NCI-H2171 (cell line): ENCODE measurements at regions not wholly inside any gene's neighbourhood (a gene's known extent, or its start where the extent isn't known, plus 50 kb on each side); places are given as distances from the start of the nearest gene placed in this dataset.

Source experiments
- DNase-seq: peaks from one replicate; lab custom pipeline; 2025; lab: John Stamatoyannopoulos, UW

DNA sequence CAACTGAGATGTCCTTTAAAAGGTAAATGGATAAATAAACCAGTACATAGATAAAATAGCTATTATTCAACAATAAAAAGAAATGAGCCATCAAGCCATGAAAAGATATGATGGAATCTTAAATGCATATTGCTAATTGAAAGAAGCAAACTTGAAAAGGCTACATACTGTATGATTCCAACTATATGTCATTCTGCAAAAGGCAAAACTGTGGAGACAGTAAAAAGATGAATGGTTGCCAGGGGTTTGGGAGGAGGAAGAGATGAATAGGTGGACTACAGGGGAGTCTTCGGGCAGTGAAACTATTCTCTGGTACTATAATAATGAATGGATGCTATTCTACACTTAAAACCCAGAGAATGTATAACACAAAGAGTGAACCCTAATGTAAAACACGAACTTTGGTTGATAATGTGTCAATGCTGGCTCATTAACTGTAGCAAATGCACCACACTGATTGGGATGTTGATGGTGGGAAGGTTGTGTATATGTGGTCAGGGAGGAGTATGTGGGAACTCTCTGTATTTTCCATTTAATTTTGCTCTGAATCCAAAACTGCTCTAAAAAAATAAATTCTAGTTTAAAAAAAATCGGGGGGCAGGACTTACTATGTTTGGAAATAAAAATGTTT lies 73.7 kb upstream of the MYCN start:
- DNase-seq, result no peak

DNA sequence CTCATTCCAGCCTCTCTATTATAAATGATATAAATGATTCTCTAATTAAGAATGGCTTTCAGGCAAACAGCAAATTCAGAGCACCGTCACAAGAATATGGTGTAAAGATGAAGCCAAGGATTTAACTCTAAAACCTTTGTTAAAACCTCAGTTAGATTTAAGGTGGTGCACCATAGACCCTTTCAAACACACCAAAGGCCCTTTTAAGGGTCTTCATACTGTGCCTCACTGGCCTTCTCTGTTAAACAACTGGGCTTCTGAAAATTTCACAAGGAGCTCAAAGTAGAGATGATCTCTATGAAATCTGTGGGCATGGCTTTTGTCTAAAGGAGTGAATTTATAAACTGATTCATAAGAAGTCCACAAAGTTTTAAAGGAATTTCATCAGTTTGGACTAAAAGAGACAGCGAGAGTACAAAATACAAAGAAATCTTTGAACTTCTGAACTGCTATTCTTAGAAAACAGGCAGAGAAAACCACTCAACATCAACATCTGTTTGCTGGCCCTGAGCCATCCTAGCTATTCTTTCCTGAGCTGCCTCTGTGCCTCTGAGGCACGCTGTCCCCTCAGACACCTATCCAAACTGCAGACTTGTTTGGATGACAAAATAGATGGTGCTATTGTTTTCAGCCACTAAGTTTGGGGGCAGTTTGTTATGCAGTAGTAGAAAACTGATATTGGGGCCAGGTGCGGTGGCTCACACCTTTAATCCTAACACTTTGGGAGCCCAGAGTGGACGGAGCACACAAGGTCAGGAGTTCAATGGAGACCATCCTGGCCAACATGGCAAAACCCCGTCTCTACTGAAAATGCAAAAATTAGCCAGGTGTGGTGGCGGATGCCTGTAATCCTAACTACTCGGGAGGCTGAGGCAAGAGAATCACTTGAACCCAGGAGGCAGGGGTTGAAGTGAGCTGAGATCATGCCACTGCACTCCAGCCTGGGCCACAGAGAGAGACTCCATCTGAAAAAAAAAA lies 72.9 kb upstream of the MYCN start:
- DNase-seq, result no peak

DNA sequence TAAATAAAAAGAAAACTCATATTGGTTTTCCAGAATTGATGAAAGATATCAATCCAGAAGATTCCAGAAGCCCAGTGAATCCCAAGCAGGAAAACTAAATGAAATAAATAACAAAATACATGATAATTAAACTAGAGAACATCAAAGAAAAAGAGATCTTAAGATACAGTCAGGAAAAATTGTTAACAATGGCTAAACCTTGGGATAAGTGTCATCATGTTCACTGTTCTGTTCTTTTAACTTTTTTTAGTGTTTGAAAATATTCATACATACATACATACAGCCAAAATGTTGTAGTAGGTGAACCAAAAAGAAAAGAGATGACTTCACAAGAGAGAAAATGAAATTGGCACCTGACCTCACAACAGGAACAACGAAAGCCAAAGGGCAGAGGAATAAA lies 72.2 kb upstream of the MYCN start:
- DNase-seq, result no peak

DNA sequence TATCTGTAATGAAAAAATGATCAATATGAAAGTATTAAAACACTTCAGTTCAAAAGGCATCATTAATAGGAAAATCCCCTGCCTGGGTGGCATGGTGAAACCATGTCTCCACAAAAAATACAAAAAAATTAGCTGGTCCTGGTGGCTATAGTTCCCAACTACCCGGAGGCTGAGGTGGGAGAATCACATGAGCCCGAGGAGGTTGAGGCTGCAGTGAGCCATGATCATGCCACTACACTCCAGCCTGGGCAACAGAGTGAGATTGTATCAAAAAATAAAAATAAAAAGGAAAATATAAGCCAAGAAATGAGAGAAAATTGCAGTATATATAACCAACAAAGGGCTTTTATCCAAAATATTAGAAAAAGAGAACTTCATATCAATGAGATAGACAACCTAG lies 71.6 kb upstream of the MYCN start:
- DNase-seq, result no peak

DNA sequence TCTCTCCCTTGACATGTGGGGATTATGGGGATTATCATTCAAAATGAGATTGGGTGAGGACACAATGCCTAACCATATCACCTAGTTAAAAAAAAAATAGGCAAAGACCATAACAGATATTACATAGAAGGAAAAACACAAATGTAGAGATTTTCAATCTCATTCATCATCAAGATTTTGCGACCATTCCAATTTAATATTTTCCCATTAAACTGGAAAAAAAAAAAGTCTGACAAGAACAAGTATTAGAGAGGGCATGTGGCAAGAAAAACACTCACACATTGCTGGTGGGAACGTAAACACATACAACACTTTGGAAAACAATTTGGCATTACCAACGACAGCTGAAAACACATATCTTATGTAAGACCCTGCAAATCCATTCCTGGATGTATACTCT lies 71.0 kb upstream of the MYCN start:
- DNase-seq, result no peak

DNA sequence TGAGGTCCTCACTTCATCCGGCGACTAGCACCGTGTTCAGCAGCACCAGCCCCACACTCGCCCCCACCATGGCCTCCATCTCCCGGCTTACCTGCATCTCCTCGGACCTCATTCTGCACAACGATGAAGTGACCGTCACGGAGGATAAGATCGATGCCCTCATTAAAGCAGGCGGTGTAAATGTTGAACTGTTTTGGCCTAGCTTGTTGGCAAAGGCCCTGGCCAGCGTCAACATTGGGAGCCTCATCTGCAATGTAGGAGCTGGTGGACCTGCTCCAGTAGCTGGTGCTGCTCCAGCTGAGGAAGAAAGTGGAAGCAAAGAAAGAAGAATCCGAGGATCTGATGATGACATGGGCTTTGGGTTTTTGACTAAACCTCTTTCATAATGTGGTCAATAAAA lies 70.5 kb upstream of the MYCN start:
- DNase-seq, result no peak

DNA sequence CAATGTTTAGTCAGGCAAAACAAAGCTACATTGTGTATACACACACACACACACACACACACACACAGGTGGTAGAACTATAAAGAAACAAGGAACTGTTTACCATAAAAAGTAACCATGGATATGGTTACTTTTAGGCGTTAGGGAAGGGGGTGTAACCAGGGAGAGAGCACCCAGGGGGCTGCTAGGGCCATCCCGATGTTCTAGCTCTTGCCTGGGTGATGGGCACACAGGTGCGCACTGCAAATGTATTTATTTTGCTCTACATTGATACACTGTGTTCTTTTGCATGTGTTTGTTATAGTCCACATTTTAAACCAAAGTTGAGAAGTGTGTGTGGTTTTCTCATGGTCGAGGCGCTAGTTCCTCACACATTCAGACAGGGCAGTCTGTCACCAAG lies 69.8 kb upstream of the MYCN start:
- no peak for DNase-seq

DNA sequence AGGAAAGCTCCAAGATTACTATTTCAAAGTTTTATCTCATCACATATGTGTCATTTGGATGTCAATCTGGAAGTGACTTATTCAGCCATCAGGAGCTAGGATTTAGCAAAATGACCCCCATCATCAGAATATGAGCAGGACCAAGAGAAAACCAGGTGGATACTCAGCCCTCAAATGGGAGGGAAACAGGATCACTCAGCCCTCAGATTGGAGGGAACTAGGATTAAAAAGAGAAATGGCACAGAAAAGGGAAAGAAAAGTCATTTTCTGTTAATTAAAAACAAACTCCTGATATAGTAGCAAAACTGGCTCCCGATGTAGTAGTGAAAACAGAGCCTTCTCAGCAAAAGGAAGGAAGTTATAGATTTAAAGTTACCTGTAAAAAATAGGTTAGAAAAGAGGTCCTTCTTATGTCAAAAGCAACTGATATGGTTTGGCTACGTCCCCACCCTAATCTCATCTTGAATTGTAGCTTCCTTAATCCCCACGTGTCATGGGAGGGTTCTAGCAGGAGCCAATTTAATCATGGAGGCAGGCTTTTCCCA lies 69.0 kb upstream of the MYCN start:
- no peak for DNase-seq

DNA sequence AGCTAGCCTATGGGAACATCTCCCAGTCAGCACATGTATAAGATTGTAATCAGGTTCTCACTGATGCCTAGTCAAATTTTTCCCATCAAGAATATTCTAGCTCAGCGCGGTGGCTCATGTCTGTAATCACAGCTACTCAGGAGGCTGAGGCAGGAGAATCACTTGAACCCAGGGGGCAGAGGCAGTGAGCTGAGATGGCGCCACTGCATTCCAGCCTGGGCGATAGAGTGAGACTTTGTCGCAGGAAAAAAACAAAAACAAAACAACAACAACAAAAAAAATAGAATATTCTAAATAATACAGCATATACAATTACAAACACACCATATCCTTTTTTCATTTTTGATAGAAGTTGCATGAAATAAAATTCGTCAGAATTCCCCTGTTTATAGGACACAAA lies 67.5 kb upstream of the MYCN start:
- DNase-seq, result no peak

DNA sequence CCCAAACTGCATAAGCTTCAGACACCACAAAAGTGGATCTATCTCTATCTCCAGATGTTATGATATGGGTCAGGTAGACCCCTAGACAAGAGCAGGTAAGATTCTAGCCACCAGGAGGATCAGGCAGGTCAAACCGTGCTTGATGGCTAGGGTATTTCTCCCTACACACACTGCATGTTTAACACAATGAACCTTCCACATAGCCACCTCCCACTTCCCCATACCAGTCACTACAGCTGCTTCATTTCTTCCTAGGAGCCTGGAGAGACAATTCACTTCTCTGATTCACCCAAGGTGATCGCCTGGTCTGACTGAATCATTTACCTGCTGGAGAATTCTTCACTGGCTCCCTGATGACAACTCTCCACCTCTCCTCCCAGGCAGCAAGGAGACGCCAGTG lies 66.0 kb upstream of the MYCN start:
- DNase-seq, result no peak

DNA sequence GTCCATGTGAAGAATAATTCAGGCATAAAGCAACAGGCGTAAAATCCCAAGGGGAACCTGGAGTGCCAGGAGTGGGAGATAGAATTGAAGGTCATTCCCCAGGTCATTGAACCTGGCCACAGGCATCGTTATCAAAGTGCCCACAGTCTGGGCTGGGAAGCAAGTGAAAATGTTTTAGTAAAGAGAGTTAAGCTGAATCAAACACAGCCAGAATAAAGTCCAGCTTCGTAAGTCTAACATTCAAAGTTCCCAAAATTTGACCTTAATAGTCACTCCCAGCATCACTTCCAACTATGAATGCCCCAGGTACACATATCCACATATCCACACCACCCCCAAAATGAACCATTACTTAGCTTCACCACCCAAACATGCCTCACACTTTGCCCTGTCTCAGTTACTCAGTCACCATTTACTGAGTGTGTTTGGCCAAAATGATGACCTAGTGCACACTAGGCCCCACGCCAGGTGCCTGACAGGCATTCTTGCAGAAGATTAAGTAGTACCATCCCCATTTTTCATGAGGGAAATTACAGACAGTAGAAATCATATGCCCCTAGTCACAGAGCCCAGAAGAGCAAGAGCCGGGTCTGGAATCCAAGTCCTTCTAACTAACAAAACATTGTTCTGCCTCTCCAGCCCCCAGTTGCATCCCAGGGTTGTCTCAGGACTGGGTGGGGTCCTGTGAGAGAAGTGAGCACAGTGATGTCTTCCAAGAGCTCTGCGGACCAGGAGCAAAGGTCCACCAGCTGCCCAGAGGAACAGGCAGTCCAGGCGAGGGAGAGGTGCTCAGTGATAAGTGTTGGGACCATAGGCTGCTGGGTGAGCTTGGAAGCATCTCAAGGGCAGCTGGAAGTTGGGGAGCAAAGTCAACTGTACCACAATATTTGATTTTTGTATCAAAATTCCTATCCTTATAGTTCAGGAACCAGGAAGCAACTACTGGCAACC lies 65.2 kb upstream of the MYCN start:
- no peak for DNase-seq

DNA sequence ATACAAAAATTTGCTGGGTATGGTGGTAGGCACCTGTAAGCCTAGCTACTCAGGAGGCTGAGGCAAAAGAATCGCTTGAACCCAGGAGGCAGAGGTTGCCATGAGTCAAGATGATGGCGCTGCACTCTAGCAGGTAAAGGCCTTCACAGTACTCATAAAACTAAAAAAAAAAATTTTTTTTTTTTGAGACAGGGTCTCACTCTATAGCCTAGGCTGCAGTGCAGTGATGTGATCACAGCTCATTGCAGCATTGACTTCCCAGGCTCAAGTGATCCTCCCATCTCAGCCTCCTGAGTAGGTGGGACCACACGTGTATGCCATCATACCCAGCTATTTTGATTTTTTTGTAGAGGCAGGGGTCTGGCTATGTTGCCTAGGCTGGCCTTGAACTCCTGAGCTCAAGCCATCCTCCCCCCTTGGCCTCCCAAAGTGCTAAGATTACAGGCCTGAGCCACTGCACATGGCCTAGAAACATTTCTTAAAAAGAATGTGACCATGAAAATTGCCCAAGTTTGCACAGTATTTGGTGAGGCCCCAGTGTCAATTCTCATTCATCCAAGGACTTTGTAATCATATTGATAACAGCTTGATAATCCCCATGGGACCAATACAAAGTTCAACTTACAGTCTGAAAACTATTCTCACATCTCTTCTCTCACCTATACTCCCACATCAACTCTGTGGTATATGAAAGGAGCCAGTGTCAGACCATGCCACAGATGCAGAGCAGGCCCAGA lies 64.2 kb upstream of the MYCN start:
- no peak for DNase-seq

DNA sequence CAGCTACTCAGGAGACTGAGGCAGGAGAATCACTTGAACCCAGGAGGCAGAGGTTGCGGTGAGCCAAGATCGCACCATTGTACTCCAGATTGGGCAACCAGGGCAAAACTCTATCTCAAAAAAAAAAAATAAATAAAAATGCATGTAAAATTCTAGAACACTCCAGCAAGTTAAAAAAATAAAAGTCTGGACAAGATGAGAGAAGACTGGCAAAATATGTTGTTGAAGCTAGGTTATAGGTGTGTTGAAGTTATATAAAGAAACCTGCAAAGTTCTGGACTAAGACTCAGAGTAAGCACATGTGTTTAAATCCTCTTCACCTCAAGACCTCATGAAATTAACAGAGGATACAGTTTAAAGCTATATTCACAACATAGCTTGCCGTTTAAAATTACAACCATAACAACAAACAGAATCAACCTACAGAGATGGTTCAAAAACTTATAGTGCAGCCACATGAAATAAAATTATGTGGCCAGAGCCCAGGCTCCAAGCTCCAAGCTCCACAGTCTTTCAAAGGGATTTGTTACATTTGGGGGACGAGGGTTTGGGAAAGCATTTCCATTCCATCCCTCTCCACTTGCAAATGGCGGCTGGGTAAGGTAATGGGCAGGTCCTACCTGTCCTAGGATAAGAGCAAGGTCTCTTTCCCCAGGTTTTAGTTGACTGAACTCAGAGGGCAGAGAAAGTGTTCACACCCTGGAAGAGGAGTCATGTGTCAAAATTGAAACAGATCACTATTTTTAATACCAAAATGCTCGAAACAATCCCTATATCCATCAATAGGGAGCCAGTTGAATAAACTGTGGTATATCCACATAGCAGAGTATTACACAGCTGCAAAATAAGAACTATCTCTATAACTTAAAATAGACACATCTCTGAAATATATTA lies 59.9 kb upstream of the MYCN start:
- no peak for DNase-seq

DNA sequence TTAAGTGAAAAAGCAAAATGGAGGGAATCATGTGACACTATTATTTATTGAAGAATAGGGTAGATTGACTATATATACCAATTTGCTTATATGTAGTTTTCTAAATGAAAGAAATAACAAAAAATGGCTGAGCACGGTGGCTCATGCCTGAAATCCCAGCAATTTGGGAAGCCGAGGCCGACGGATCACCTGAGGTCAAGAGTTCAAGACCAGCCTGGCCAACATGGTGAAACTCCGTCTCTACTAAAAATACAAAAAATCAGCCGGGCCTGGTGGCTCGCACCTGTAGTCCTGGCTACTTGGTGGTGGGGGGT lies 59.3 kb upstream of the MYCN start:
- DNase-seq, result no peak

DNA sequence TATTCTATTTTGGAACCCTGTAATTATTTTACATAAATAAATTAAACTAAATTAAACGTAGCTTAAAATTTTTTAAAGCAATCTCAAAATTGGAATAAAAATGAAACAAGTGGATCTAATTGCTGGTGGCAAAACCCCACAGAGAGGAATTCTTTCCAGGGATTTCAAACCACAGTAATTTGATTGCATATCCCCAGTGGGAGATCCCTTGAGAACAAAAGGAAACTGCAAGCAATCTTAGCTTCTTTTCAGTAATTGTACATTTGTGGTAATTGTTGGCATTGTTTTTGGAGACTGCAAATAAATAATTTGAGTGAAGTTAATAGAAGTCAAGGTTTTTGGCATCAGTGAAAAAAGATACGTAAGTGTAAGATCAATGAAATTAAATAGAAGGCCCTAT lies 58.7 kb upstream of the MYCN start:
- no peak for DNase-seq

DNA sequence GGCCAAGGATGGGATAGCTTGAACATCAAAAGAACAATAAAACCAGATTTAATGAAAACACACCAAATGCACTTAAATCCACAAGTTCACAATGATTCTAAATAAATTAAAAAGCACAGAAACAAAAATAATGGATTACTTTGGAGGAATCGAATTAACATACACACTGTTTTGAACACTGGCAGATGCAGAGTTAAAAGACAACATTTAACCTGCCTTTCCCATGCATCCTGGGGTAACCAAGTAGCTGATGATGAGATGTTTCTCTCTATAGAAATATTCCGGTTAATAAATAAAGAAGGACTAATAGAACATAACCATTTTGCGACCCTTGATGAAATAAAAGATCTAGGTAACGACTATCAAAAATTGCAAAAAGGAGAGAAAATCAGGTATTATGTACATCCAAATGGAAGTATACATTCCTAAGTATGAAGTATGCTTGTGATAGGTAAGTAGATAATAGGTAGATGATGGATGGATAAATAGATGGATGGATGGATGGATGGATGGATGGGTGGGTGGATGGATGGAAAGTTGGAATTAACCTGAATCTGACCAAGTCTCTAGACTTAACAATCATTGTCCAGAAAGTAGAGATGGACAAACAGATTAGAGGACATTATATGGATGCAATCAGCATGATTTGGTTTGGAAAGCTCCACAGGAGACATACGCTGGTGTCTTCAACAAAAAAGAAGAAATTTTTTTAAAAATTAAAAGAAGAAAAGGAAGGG lies 57.4 kb upstream of the MYCN start:
- no peak for DNase-seq

DNA sequence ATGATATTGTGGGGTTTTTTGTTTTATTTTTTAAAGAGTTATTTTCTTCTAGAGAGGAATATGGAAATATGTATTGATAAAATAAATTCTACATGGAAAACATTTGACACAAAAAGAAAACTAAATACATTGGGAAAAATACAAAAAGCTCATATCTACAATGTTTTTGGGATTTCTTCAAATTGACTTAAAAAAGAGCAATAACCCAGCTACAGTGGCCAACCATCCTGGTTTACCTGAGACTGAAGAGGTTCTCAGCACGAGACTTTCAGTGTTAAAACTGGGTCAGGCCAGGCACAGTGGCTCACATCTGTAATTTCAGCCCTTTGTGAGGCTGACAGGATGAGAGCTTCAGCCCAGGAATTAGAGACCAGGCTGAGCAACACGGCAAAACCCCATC lies 56.7 kb upstream of the MYCN start:
- no peak for DNase-seq

DNA sequence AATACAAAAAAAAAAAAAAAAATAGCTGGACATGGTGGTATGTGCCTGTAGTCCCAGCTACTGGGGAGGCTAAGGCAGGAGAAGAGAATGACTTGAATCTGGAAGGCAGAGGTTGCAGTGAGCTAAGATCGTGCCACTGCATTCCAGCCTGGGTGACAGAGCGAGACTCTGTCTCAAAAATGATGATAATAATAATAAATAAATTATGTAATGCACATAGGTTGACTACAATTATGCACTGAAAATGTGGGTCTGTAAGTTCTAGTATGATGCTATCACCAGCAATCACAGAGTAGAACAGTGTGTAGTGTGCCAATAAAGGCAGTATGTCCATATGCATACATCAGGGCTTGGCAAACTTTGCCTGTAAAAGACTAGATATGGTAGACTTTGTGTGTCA lies 55.6 kb upstream of the MYCN start:
- DNase-seq, result no peak

DNA sequence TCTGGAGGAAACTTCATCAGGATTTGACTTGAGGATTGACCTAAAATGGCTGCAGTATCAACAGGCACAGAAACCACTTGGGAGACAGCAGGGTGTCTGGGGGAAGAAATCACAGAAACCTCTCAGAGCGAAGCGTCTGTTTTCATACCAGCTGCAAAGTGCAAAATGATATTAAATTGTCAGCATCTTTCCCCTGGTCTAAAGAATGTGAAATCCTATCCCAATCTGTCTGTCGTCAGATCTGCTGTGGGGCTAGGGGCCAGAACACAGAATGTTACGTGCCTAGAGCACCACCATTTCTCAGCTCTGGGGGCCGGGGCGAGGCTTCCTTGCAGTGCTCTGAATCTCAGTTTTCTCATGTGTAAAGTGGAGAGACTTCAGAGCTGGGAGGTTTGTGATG lies 54.1 kb upstream of the MYCN start:
- no peak for DNase-seq
